A549 (cell line): ENCODE measurements at regions not wholly inside any gene's neighbourhood (a gene's known extent, or its start where the extent isn't known, plus 50 kb on each side); places are given as distances from the start of the nearest gene placed in this dataset.
A peak's percentile ranks its signal among the peaks of the same experiment; 100 is the strongest.

Source experiments
- ATAC-seq, 2 experiments: fragments of 200-7000 bp in 1 of 2; fragments of >200 bp in 1 of 2; cut with Nextera tagmentation in 1 of 2; cut with Tn5 transposase in 1 of 2; 3 replicates each; pipeline versions ENCODE4 v1.8.0 to v1.9.1; 2018 to 2020; ENCODE audit warnings: mild to moderate bottlenecking in 1 of 2, moderate library complexity in 1 of 2
- CTCF ChIA-PET: fragments of 300-600 bp; sonication (Branson Sonifier 250); formaldehyde crosslinking; extraction: SDS; loops from one replicate; lab custom pipeline; 2021; ENCODE audit warnings: antibody characterized with exemption, inconsistent platforms; lab: Yijun Ruan, JAX
- POLR2A ChIA-PET: fragments of 350-600 bp; formaldehyde crosslinking; extraction: SDS; loops from one replicate; lab custom pipeline; 2021; ENCODE audit warnings: antibody characterized with exemption, inconsistent platforms; lab: Yijun Ruan, JAX
- DNase-seq, 2 experiments: peaks; one replicate each; pipeline versions ENCODE4 v3.0.0 to v3.0.0-alpha.2; 2011 to 2016; ENCODE audit warnings: low read depth in 1 of 2, low spot score in 1 of 2
- FAIRE-seq: peaks from 2 replicates; lab custom pipeline; 2011; peaks lifted over from hg19 to GRCh38; lab: Jason Lieb, UNC
- H3K27ac ChIP-seq, 2 experiments: fragments of >200 bp; sonication (Bioruptor Twin); formaldehyde crosslinking; 3 replicates each; pipeline ENCODE4 v1.5.1; 2016 to 2017
- H3K4me1 ChIP-seq: fragments of >200 bp; sonication (Bioruptor Twin); formaldehyde crosslinking; 3 replicates; pipeline ENCODE4 v1.6.1; 2016
- H3K4me2 ChIP-seq: fragments of >200 bp; sonication (Bioruptor Twin); formaldehyde crosslinking; 3 replicates; pipeline ENCODE4 v1.6.1; 2016
- H3K4me3 ChIP-seq: fragments of >200 bp; sonication (Bioruptor Twin); formaldehyde crosslinking; 3 replicates; pipeline ENCODE4 v1.5.1; 2016
- H3K9me3 ChIP-seq: fragments of >200 bp; sonication (Bioruptor Twin); formaldehyde crosslinking; 3 replicates; pipeline ENCODE4 v1.6.1; 2016
- CBX8 ChIP-seq: fragments of 200-600 bp; sonication (generic); IDR thresholded peaks from 2 replicates; pipeline ENCODE4 v1.6.1; 2016
- CHD2 ChIP-seq: fragments of 150-350 bp; IDR thresholded peaks from 2 replicates; pipeline ENCODE4 v1.6.1; 2014; ENCODE audit warnings: low read length; ENCODE audit not compliant: partially characterized antibody
- EHF ChIP-seq: fragments of 250-450 bp; sonication (Bioruptor Pico); IDR thresholded peaks from 2 replicates; pipeline ENCODE4 v1.5.0; 2020; ENCODE audit warnings: mild to moderate bottlenecking
- EHMT2 ChIP-seq: fragments of 200-600 bp; sonication (generic); IDR thresholded peaks from 2 replicates; pipeline ENCODE4 v1.6.1; 2016; ENCODE audit warnings: antibody characterized with exemption, low read depth, mild to moderate bottlenecking, moderate library complexity
- FOSL2 ChIP-seq, 2 experiments: fragments of 450-650 bp in 1 of 2; fragments of >200 bp in 1 of 2; sonication (Bioruptor Twin) in 1 of 2; formaldehyde crosslinking; IDR thresholded peaks; 2 replicates each; pipeline versions ENCODE4 v1.5.0 to v1.6.1; 2016 to 2020; ENCODE audit warnings: mild to moderate bottlenecking in 1 of 2, moderate library complexity in 1 of 2
- FOXS1 ChIP-seq: fragments of 250-450 bp; sonication (Bioruptor Pico); IDR thresholded peaks from 2 replicates; pipeline ENCODE4 v1.5.0; 2020; ENCODE audit warnings: mild to moderate bottlenecking, moderate library complexity
- HDAC2 ChIP-seq: fragments of 200-600 bp; sonication (generic); IDR thresholded peaks from 2 replicates; pipeline ENCODE4 v1.6.1; 2016
- HOXB13 ChIP-seq: fragments of 250-450 bp; sonication (Bioruptor Pico); IDR thresholded peaks from 2 replicates; pipeline ENCODE4 v1.5.0; 2020; ENCODE audit warnings: low read depth, mild to moderate bottlenecking, moderate library complexity
- HOXB5 ChIP-seq: fragments of 250-450 bp; sonication (Bioruptor Pico); IDR thresholded peaks from 2 replicates; pipeline ENCODE4 v1.5.0; 2020; ENCODE audit warnings: mild to moderate bottlenecking, moderate library complexity
- KDM1A ChIP-seq: fragments of 200-600 bp; sonication (generic); IDR thresholded peaks from 2 replicates; pipeline ENCODE4 v1.6.1; 2016; ENCODE audit warnings: low read depth, mild to moderate bottlenecking
- MAFK ChIP-seq: fragments of 450-650 bp; IDR thresholded peaks from 2 replicates; pipeline ENCODE4 v1.6.1; 2014; ENCODE audit not compliant: partially characterized antibody
- MYC ChIP-seq: IDR thresholded peaks from 2 replicates; pipeline ENCODE4 v1.6.1; 2012; ENCODE audit warnings: mild to moderate bottlenecking, inconsistent platforms, low read length, improper control_type of control experiment, borderline replicate concordance
- NR3C1 ChIP-seq: fragments of >200 bp; sonication (Bioruptor Twin); formaldehyde crosslinking; IDR thresholded peaks from 3 replicates; pipeline ENCODE4 v1.6.1; 2017
- PHF8 ChIP-seq: fragments of 200-600 bp; sonication (generic); IDR thresholded peaks from 2 replicates; pipeline ENCODE4 v1.6.1; 2016; ENCODE audit warnings: low read depth, mild to moderate bottlenecking, antibody characterized with exemption, moderate library complexity, borderline replicate concordance
- RAD21 ChIP-seq, 2 experiments: fragments of >200 bp in 1 of 2; sonication (Bioruptor Twin) in 1 of 2; formaldehyde crosslinking in 1 of 2; IDR thresholded peaks in 1 of 2; conservative IDR thresholded peaks in 1 of 2; 2 replicates in 1 of 2; 3 replicates in 1 of 2; pipeline ENCODE4 v1.6.1; 2012 to 2018; ENCODE audit warnings: inconsistent platforms in 1 of 2
- SMC3 ChIP-seq: fragments of >200 bp; sonication (Bioruptor Twin); formaldehyde crosslinking; IDR thresholded peaks from 3 replicates; pipeline ENCODE4 v1.6.1; 2018; ENCODE audit warnings: inconsistent platforms
- SREBF2 ChIP-seq: fragments of 450-650 bp; IDR thresholded peaks from 2 replicates; pipeline ENCODE4 v1.6.1; 2014; ENCODE audit warnings: mild to moderate bottlenecking, moderate library complexity
- TP53 ChIP-seq: fragments of 250-450 bp; sonication (Bioruptor Pico); IDR thresholded peaks from 2 replicates; pipeline ENCODE4 v1.5.0; 2021; ENCODE audit warnings: mild to moderate bottlenecking, moderate library complexity
- ZC3H11A ChIP-seq: fragments of 450-650 bp; IDR thresholded peaks from 2 replicates; pipeline ENCODE4 v1.6.1; 2014; ENCODE audit warnings: antibody characterized with exemption, mild to moderate bottlenecking
- ZFP36 ChIP-seq: fragments of 450-650 bp; IDR thresholded peaks from 2 replicates; pipeline ENCODE4 v1.6.1; 2014; ENCODE audit warnings: borderline replicate concordance; ENCODE audit not compliant: partially characterized antibody
- ZNF302 ChIP-seq: fragments of 250-450 bp; sonication (Bioruptor Pico); IDR thresholded peaks from 2 replicates; pipeline ENCODE4 v1.9.0; 2021; ENCODE audit warnings: inconsistent platforms, mild to moderate bottlenecking, moderate library complexity
- WGBS: methylation state at CpG from one replicate; pipeline ENCODE4 v1.1.6; 2017; ENCODE audit errors: missing lambda C conversion rate; 5-methylcytosine and 5-hydroxymethylcytosine counted together
- TF ChIP-seq, protein P1 (sequence below): fragments of >200 bp; sonication (Bioruptor Twin); formaldehyde crosslinking; IDR thresholded peaks from 3 replicates; pipeline ENCODE4 v1.5.1; 2016
- TF ChIP-seq, protein P2 (sequence below): fragments of >200 bp; sonication (Bioruptor Twin); formaldehyde crosslinking; IDR thresholded peaks from 2 replicates; pipeline ENCODE4 v1.6.1; 2016
- TF ChIP-seq, protein P3 (sequence below): fragments of 200-600 bp; sonication (generic); IDR thresholded peaks from 2 replicates; pipeline ENCODE4 v1.6.1; 2016; ENCODE audit warnings: antibody characterized with exemption, mild to moderate bottlenecking, moderate library complexity
- TF ChIP-seq, protein P4 (sequence below): fragments of 250-450 bp; sonication (Bioruptor Pico); IDR thresholded peaks from 2 replicates; pipeline ENCODE4 v1.5.0; 2020; ENCODE audit warnings: low read depth, mild to moderate bottlenecking, moderate library complexity
- TF ChIP-seq, protein P5 (sequence below): IDR thresholded peaks from 2 replicates; pipeline ENCODE4 v1.6.1; 2012
- TF ChIP-seq, protein P6 (sequence below): IDR thresholded peaks from 2 replicates; pipeline ENCODE4 v1.6.1; 2012

DNA sequence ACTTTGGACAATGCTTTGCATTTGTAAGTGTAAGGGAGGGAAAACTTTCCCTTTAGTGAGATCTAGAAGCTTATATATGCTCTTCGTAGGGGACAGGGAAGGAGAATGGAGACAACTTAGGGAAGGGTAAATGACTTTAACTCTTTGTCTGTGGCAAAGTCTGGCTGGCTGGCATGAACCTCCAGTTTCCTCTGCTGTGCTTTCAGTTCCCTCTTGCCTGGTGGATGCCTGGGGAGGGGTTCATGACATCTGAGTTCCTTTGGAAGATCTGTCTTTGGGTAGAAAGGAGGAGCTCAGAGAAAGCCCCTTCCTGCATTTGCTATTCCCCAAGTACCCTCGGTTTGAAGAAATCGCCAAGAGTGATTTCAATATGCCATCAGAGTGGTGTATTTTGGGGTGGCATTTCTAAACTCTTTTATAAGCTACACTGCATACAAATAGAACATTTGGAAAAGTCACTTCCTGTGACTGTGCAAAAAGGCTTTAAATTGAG is 143.6 kb downstream of the VAPA start (continued):
- TF ChIP-seq, protein P1, sequence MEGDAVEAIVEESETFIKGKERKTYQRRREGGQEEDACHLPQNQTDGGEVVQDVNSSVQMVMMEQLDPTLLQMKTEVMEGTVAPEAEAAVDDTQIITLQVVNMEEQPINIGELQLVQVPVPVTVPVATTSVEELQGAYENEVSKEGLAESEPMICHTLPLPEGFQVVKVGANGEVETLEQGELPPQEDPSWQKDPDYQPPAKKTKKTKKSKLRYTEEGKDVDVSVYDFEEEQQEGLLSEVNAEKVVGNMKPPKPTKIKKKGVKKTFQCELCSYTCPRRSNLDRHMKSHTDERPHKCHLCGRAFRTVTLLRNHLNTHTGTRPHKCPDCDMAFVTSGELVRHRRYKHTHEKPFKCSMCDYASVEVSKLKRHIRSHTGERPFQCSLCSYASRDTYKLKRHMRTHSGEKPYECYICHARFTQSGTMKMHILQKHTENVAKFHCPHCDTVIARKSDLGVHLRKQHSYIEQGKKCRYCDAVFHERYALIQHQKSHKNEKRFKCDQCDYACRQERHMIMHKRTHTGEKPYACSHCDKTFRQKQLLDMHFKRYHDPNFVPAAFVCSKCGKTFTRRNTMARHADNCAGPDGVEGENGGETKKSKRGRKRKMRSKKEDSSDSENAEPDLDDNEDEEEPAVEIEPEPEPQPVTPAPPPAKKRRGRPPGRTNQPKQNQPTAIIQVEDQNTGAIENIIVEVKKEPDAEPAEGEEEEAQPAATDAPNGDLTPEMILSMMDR = no peak
- TF ChIP-seq HDAC2 = no peak
- TF ChIP-seq, protein P2, sequence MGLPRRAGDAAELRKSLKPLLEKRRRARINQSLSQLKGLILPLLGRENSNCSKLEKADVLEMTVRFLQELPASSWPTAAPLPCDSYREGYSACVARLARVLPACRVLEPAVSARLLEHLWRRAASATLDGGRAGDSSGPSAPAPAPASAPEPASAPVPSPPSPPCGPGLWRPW = no peak
- TF ChIP-seq CBX8 = no peak
- no peak for TF ChIP-seq MYC
- TF ChIP-seq, protein P3, sequence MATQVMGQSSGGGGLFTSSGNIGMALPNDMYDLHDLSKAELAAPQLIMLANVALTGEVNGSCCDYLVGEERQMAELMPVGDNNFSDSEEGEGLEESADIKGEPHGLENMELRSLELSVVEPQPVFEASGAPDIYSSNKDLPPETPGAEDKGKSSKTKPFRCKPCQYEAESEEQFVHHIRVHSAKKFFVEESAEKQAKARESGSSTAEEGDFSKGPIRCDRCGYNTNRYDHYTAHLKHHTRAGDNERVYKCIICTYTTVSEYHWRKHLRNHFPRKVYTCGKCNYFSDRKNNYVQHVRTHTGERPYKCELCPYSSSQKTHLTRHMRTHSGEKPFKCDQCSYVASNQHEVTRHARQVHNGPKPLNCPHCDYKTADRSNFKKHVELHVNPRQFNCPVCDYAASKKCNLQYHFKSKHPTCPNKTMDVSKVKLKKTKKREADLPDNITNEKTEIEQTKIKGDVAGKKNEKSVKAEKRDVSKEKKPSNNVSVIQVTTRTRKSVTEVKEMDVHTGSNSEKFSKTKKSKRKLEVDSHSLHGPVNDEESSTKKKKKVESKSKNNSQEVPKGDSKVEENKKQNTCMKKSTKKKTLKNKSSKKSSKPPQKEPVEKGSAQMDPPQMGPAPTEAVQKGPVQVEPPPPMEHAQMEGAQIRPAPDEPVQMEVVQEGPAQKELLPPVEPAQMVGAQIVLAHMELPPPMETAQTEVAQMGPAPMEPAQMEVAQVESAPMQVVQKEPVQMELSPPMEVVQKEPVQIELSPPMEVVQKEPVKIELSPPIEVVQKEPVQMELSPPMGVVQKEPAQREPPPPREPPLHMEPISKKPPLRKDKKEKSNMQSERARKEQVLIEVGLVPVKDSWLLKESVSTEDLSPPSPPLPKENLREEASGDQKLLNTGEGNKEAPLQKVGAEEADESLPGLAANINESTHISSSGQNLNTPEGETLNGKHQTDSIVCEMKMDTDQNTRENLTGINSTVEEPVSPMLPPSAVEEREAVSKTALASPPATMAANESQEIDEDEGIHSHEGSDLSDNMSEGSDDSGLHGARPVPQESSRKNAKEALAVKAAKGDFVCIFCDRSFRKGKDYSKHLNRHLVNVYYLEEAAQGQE = no peak
- TF ChIP-seq ZNF302 (CRISPR knock-in tag) = no peak
- TF ChIP-seq KDM1A = no peak
- TF ChIP-seq SREBF2 = no peak
- TF ChIP-seq FOSL2 (IDR thresholded peaks at IDR 0.05) = no peak
- no peak for TF ChIP-seq FOSL2 (CRISPR knock-in tag; IDR thresholded peaks at IDR 0.05)
- no peak for TF ChIP-seq ZC3H11A
- TF ChIP-seq EHF (CRISPR knock-in tag) = no peak

DNA sequence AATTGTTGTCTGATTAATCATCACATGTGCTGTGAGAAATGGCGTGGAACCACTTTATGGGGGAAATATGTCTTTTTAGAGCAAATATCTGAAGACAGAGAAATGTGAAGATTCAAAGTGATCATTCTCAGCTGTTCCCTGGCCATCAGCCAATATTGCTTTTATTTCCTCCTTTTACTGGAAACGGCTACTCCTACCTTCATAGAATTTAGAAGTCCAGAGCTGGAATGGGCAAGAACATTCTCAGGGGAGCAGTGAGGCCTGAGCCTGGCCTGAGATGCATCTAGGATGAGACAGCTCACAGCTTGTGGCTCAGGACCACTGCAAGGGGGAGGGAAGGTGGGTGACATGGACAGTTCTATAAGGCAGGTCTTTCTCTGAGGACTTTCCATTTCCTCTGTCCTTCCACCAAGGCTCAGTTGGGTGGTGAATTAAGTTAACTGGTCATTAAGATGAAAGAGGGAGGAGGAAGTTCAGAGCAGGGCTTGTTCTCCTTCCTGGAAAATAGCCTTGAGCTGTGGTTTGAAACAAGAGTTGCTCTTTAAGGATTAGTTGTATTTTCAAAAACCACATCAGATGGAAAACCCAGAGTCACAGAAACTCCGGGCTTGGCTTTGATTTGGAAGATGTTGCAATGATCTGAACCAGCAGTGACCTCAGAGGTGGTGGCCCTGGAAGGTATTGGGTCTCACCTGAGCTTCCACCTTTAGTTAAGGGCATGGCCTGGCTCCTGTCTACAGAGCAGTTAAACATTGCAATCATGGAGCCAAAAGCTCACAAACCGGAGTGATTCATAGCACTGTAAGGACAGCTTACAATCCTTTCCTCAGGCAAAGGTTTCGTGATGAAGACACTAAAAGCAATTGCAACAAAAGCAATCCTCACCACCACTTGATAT is 144.3 kb downstream of the VAPA start:
- Histone ChIP-seq H3K4me1 (peaks cover 13% of the 10 kb centered on the region), H3K4me2 (peak overlapping the region; percentile 16; the same call in 1 of the 3 replicates), H3K9me3 (no peaks in the 10 kb centered on the region), H3K27ac (peak overlapping the region; percentile 45 to 51; a peak in 3 of 6 replicates), H3K4me3 (no peak overlapping the region)
- ATAC-seq (no peak), FAIRE-seq (no peak), DNase-seq (no peak)
- ChIA-PET CTCF (interaction anchor here (1.2 kb wide), 1 partner anchor 51 kb away, joined by 4 read pairs; no protein-coding TSS in a partner anchor), POLR2A (no interaction called here)
- WGBS = 44% methylated on average over 5 of the region's 5 CpGs
- TF ChIP-seq TP53 = no peak
- TF ChIP-seq, protein P4, sequence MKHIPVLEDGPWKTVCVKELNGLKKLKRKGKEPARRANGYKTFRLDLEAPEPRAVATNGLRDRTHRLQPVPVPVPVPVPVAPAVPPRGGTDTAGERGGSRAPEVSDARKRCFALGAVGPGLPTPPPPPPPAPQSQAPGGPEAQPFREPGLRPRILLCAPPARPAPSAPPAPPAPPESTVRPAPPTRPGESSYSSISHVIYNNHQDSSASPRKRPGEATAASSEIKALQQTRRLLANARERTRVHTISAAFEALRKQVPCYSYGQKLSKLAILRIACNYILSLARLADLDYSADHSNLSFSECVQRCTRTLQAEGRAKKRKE (CRISPR knock-in tag) = no peak
- TF ChIP-seq NR3C1 = no peak
- no peak for TF ChIP-seq HOXB13 (CRISPR knock-in tag)
- TF ChIP-seq RAD21 (conservative IDR thresholded peaks at IDR 0.05 in 1 of 2, IDR thresholded peaks at IDR 0.05 in 1 of 2) = no peak
- TF ChIP-seq FOXS1 = no peak
- TF ChIP-seq MAFK = no peak
- TF ChIP-seq SMC3 = no peak
- no peak for TF ChIP-seq HDAC2
- TF ChIP-seq, protein P5, sequence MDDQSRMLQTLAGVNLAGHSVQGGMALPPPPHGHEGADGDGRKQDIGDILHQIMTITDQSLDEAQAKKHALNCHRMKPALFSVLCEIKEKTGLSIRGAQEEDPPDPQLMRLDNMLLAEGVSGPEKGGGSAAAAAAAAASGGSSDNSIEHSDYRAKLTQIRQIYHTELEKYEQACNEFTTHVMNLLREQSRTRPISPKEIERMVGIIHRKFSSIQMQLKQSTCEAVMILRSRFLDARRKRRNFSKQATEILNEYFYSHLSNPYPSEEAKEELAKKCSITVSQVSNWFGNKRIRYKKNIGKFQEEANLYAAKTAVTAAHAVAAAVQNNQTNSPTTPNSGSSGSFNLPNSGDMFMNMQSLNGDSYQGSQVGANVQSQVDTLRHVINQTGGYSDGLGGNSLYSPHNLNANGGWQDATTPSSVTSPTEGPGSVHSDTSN = no peak
- TF ChIP-seq ZFP36 = no peak
- TF ChIP-seq EHMT2 = no peak
- no peak for TF ChIP-seq PHF8
- TF ChIP-seq, protein P6, sequence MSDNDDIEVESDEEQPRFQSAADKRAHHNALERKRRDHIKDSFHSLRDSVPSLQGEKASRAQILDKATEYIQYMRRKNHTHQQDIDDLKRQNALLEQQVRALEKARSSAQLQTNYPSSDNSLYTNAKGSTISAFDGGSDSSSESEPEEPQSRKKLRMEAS = no peak
- TF ChIP-seq HOXB5 = no peak
- no peak for TF ChIP-seq CHD2
- TF ChIP-seq, protein P1 = no peak
